ENCODE measurements at regions not wholly inside any gene's neighbourhood (a gene's known extent, or its start where the extent isn't known, plus 50 kb on each side); places are given as distances from the start of the nearest gene placed in this dataset.

GRCh38 chr2:114024326-114024725 lies 134.4 kb downstream of the ACTR3 start (continued):
- TF ChIP-seq NFYA (IDR thresholded peaks at IDR 0.05; ENCODE audit: borderline replicate concordance, low read depth, low read length), result no peak
- TF ChIP-seq SREBF1 (IDR thresholded peaks at IDR 0.05; ENCODE audit: low read length), result no peak

DNA sequence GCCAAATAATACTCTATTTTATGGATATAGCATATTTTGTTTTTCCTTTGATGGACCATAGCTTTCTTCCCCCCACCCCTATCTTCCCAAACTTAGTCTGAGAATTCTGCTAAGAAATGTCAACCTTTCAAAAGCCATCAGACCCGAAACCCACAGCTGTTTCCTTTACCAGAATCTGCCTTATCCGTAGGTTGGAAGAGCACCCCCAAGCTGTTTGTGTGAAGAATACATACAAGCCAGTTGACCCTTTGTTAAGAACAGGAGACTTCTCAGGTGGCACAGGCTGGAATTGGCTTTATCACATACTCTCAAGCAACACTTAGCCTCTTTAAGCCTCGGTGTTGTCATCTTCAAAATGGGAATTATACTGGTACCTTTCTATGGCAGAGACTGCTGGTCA lies 135.1 kb downstream of the ACTR3 start:
- in situ Hi-C loops (cut with MboI), result no loop called here
- Histone ChIP-seq H3K36me3 (ENCODE audit: control insufficient read depth in 2 of 2, insufficient read depth in 2 of 2, low read length in 1 of 2) (no peaks in the 10 kb centered on the region), H3K4me1 (ENCODE audit: control insufficient read depth, insufficient read depth, low read length) (no peaks in the 10 kb centered on the region), H3K9ac (ENCODE audit: control insufficient read depth, insufficient read depth, low read length) (no peak overlapping the region), H3K27me3 (replicated peaks in 1 of 2; ENCODE audit: control insufficient read depth in 2 of 2, insufficient read depth in 2 of 2, low read length in 1 of 2) (no peaks in the 10 kb centered on the region; a peak in 2 of 4 replicates), H3K4me3 (no peak overlapping the region), H3K9me3 (replicated peaks; ENCODE audit: control insufficient read depth, insufficient read depth, low read length) (no peaks in the 10 kb centered on the region; the same call in 2 of the 3 replicates), H3K4me2 (ENCODE audit: control insufficient read depth, insufficient read depth) (no peak overlapping the region), H2AFZ (ENCODE audit: control insufficient read depth, low read depth, low read length) (no peak overlapping the region), H4K20me1 (ENCODE audit: control insufficient read depth, insufficient read depth) (no peaks in the 10 kb centered on the region), H3K27ac (ENCODE audit: control insufficient read depth, insufficient read depth) (no peak overlapping the region), H3K79me2 (ENCODE audit: control insufficient read depth, insufficient read depth, low read length) (no peaks in the 10 kb centered on the region)
- FAIRE-seq, result no peak
- ChIA-PET POLR2A (no interaction called here), SMC1A (ENCODE audit: uncharacterized antibody, unreplicated experiment) (interaction anchor here (0.9 kb wide), 1 partner anchor 240 kb away, joined by 3 read pairs; no protein-coding TSS in a partner anchor), CTCF (no interaction called here), RAD21 (ENCODE audit: unreplicated experiment) (no interaction called here)
- no TSS peak for BruUV-seq (replicated peaks)
- intact Hi-C loops (cut with micrococcal nuclease; ENCODE audit: unreplicated experiment), result no loop called here
- no peak for DNase-seq (ENCODE audit: low read depth, low spot score)
- TF ChIP-seq USF1 (IDR thresholded peaks at IDR 0.05; ENCODE audit: borderline replicate concordance, extremely low read length, insufficient read depth, low read depth, low read length), result no peak
- 27% methylated on average over 3 of the region's 3 CpGs for WGBS (ENCODE audit: insufficient coverage, insufficient replicate concordance, low lambda C conversion rate, missing lambda C conversion rate)
- no peak for ATAC-seq

DNA sequence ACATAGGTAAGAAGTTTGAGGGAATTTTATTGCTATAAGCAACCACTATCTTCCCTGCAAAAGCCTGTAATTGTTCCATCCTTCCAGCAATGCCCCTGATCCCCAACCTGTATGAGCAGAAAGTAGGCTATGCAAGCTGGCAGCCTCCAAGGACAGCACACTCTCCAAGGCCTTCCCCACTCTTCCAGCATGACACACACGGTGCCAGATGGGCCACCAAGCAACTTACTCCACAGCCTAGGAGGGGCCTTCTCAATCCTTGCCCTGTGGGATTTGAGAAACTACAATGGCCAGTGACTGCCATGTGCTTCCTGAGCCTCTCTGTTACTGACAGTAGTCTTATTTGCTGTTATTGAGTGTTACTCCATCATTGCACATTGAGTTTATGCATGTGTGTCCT lies 137.5 kb downstream of the ACTR3 start:
- ChIA-PET CTCF (no interaction called here), RAD21 (ENCODE audit: unreplicated experiment) (no interaction called here), SMC1A (ENCODE audit: uncharacterized antibody, unreplicated experiment) (no interaction called here), POLR2A (no interaction called here)
- H3K36me3 ChIP-seq (ENCODE audit: control insufficient read depth in 2 of 2, insufficient read depth in 2 of 2, low read length in 1 of 2), result no peaks in the 10 kb centered on the region
- no peaks in the 10 kb centered on the region for H3K9me3 ChIP-seq (replicated peaks; ENCODE audit: control insufficient read depth, insufficient read depth, low read length)
- H3K4me2 ChIP-seq (ENCODE audit: control insufficient read depth, insufficient read depth), result no peak overlapping the region
- BruUV-seq (replicated peaks), result no TSS peak
- FAIRE-seq (no peak), ATAC-seq (no peak), DNase-seq (ENCODE audit: low read depth, low spot score) (no peak)
- H3K27me3 ChIP-seq (replicated peaks in 1 of 2; ENCODE audit: control insufficient read depth in 2 of 2, insufficient read depth in 2 of 2, low read length in 1 of 2), result no peaks in the 10 kb centered on the region; a peak in 2 of 4 replicates
- TF ChIP-seq MAX (IDR thresholded peaks at IDR 0.05; ENCODE audit: low read depth, low read length), result no peak
- no peak for TF ChIP-seq TCF12 (IDR thresholded peaks at IDR 0.05; ENCODE audit: low read depth, low read length)
- no peak for TF ChIP-seq RAD51 (IDR thresholded peaks at IDR 0.05)
- no peak for TF ChIP-seq SP1 (IDR thresholded peaks at IDR 0.05; ENCODE audit: low read depth, low read length)
- no peak overlapping the region for H3K9ac ChIP-seq (ENCODE audit: control insufficient read depth, insufficient read depth, low read length)
- H3K4me3 ChIP-seq, result no peak overlapping the region
- in situ Hi-C loops (cut with MboI), result no loop called here
- intact Hi-C loops (cut with micrococcal nuclease; ENCODE audit: unreplicated experiment), result no loop called here
- no peaks in the 10 kb centered on the region for H3K79me2 ChIP-seq (ENCODE audit: control insufficient read depth, insufficient read depth, low read length)
- WGBS (ENCODE audit: insufficient coverage, insufficient replicate concordance, low lambda C conversion rate, missing lambda C conversion rate), result 0% methylated on average over 1 of the region's 1 CpG
- no peaks in the 10 kb centered on the region for H3K4me1 ChIP-seq (ENCODE audit: control insufficient read depth, insufficient read depth, low read length)
- no peak overlapping the region for H3K27ac ChIP-seq (ENCODE audit: control insufficient read depth, insufficient read depth)
- no peak overlapping the region for H2AFZ ChIP-seq (ENCODE audit: control insufficient read depth, low read depth, low read length)
- no peaks in the 10 kb centered on the region for H4K20me1 ChIP-seq (ENCODE audit: control insufficient read depth, insufficient read depth)
